Body of pancreas (tissue), 4 donors: ENCODE measurements at regions not wholly inside any gene's neighbourhood (a gene's known extent, or its start where the extent isn't known, plus 50 kb on each side); places are given as distances from the start of the nearest gene placed in this dataset.
A peak's percentile ranks its signal among the peaks of the same experiment; 100 is the strongest.

Experiments
- ATAC-seq: fragments of 150-250 bp; one replicate; pipeline ENCODE4 v1.9.1; 2016
- DNase-seq, 4 donors: peaks; one replicate each; pipeline ENCODE4 v3.0.0-alpha.2; 2019
- H3K27ac ChIP-seq, 4 donors: fragments of 200-600 bp; sonication (generic); 1 replicate in 3 of 4; 2 replicates in 1 of 4; pipeline versions ENCODE4 v1.5.1 to v1.6.1; 2016 to 2019; ENCODE audit warnings: mild to moderate bottlenecking in 1 of 4, mixed read lengths in 1 of 4, moderate library complexity in 1 of 4
- H3K27me3 ChIP-seq, 2 donors: fragments of 200-600 bp; sonication (generic); one replicate each; pipeline ENCODE4 v1.6.0; 2016; ENCODE audit warnings: mild to moderate bottlenecking in 1 of 2
- H3K36me3 ChIP-seq, 2 donors: fragments of 200-600 bp; sonication (generic); replicated peaks in 1 of 2; 2 replicates each; pipeline ENCODE4 v1.5.1; 2016; ENCODE audit warnings: low read depth in 2 of 2; ENCODE audit not compliant: insufficient read depth in 1 of 2
- H3K4me1 ChIP-seq: fragments of 200-600 bp; sonication (generic); one replicate; pipeline ENCODE4 v1.6.0; 2016
- H3K4me3 ChIP-seq, 2 donors: fragments of 200-600 bp; sonication (generic); 1 replicate in 1 of 2; 2 replicates in 1 of 2; pipeline ENCODE4 v1.5.1; 2016 to 2019
- H3K9me3 ChIP-seq, 3 donors: fragments of 200-600 bp; sonication (generic); 1 replicate in 2 of 3; 2 replicates in 1 of 3; pipeline ENCODE4 v1.5.1; 2016
- CTCF ChIP-seq, 7 experiments: fragments of 450-650 bp in 4 of 7; fragments of 200-600 bp in 3 of 7; sonication (generic) in 3 of 7; IDR thresholded peaks; one replicate each; pipeline ENCODE4 v1.5.1; 2016 to 2019; ENCODE audit warnings: antibody characterized with exemption in 7 of 7
- POLR2A ChIP-seq, 3 donors: fragments of 450-650 bp; IDR thresholded peaks; one replicate each; pipeline ENCODE4 v1.6.1; 2016; ENCODE audit warnings: antibody characterized with exemption in 3 of 3, mild to moderate bottlenecking in 2 of 3
- WGBS, 2 donors: methylation state at CpG; one replicate each; pipeline ENCODE4 v1.1.5; 2017; 5-methylcytosine and 5-hydroxymethylcytosine counted together
- intact Hi-C: fragments of 100-400 bp; cut with DNase I; formaldehyde crosslinking; loops from one replicate; pipeline ENCODE4 v1.15.1; 2023

GRCh38 chr18:47593744-47594472 lies 336.6 kb downstream of the SMAD2 start:
- H3K9me3 ChIP-seq: peaks cover 0 to 3% (median 0%) of the 10 kb centered on the region in 3 donors
- no peak overlapping the region for H3K4me3 ChIP-seq
- H3K27me3 ChIP-seq: peaks cover 0 to 7% of the 10 kb centered on the region in 2 donors
- TF ChIP-seq CTCF (IDR thresholded peaks at IDR 0.05): no peak
- TF ChIP-seq POLR2A (IDR thresholded peaks at IDR 0.05): no peak
- no peaks in the 10 kb centered on the region for H3K4me1 ChIP-seq
- 19 to 21% methylated on average over 13 of the region's 13 CpGs for WGBS, 2 donors
- ATAC-seq (no peak), DNase-seq (no peak)
- no peaks in the 10 kb centered on the region for H3K36me3 ChIP-seq
- intact Hi-C loops: no loop called here
- no peak overlapping the region for H3K27ac ChIP-seq

GRCh38 chr18:47591429-47591828 lies 339.0 kb downstream of the SMAD2 start:
- DNase-seq (no peak), ATAC-seq (no peak)
- intact Hi-C loops: no loop called here
- H3K36me3 ChIP-seq: no peaks in the 10 kb centered on the region
- no peak overlapping the region for H3K27ac ChIP-seq
- WGBS, 2 donors: 50 to 63% methylated on average over 2 to 3 of the region's 3 CpGs
- TF ChIP-seq POLR2A (IDR thresholded peaks at IDR 0.05) (no peak), CTCF (IDR thresholded peaks at IDR 0.05) (no peak)
- H3K9me3 ChIP-seq: peaks cover 0 to 3% (median 0%) of the 10 kb centered on the region in 3 donors
- peaks cover 11% of the 10 kb centered on the region for H3K4me1 ChIP-seq
- H3K4me3 ChIP-seq: no peak overlapping the region
- peaks cover 0 to 7% of the 10 kb centered on the region in 2 donors for H3K27me3 ChIP-seq

- Histone ChIP-seq H3K27me3 (peaks cover 0 to 6% of the 10 kb centered on the region in 2 donors), H3K4me3 (no peak overlapping the region), H3K36me3 (no peaks in the 10 kb centered on the region), H3K9me3 (no peaks in the 10 kb centered on the region), H3K27ac (no peak overlapping the region), H3K4me1 (peaks cover 20% of the 10 kb centered on the region)
- intact Hi-C loops: no loop called here
- 0 to 32% methylated on average over 2 of the region's 2 CpGs for WGBS, 2 donors
- TF ChIP-seq POLR2A (IDR thresholded peaks at IDR 0.05): no peak
- TF ChIP-seq CTCF (IDR thresholded peaks at IDR 0.05): no peak
- no peak for ATAC-seq
- DNase-seq: peak; percentile 6 to 64 (median 33)
These were observed 336.1 kb upstream of the SKOR2 start for GRCh38 chr18:47587587-47587986.

GRCh38 chr18:47586418-47587070 lies 335.1 kb upstream of the SKOR2 start:
- Histone ChIP-seq H3K9me3 (no peaks in the 10 kb centered on the region), H3K36me3 (no peaks in the 10 kb centered on the region), H3K4me1 (peaks cover 20% of the 10 kb centered on the region), H3K4me3 (no peak overlapping the region), H3K27ac (no peak overlapping the region), H3K27me3 (peaks cover 0 to 7% of the 10 kb centered on the region in 2 donors)
- DNase-seq (no peak), ATAC-seq (no peak)
- TF ChIP-seq POLR2A (IDR thresholded peaks at IDR 0.05): no peak
- no peak for TF ChIP-seq CTCF (IDR thresholded peaks at IDR 0.05)
- intact Hi-C loops: no loop called here
- WGBS, 2 donors: 83 to 87% methylated on average over 2 of the region's 2 CpGs
